ENCODE measurements at regions not wholly inside any gene's neighbourhood (a gene's known extent, or its start where the extent isn't known, plus 50 kb on each side); places are given as distances from the start of the nearest gene placed in this dataset.

- H3F3A ChIP-seq (ENCODE audit: insufficient read depth, low read length) = no peaks in the 10 kb centered on the region
- H2AFZ ChIP-seq (ENCODE audit: low read length) = no peak overlapping the region
- no peaks in the 10 kb centered on the region for H3K27me3 ChIP-seq (replicated peaks; ENCODE audit: insufficient read depth, low read length)
- TF ChIP-seq EZH2phosphoT487 (IDR thresholded peaks at IDR 0.05; ENCODE audit: low read length) (no peak), EZH2 (optimal IDR thresholded peaks at IDR 0.05; ENCODE audit: low read depth, low read length) (no peak), CTCF (IDR thresholded peaks at IDR 0.05; ENCODE audit: low read length) (no peak)
- H3K27ac ChIP-seq (ENCODE audit: low read length) = no peak overlapping the region
- H3K4me1 ChIP-seq (ENCODE audit: low read length) = no peaks in the 10 kb centered on the region
- H3K36me3 ChIP-seq (replicated peaks; ENCODE audit: insufficient read depth, low read length) = no peaks in the 10 kb centered on the region
- H3K4me3 ChIP-seq (ENCODE audit: low read length) = no peak overlapping the region
- no peaks in the 10 kb centered on the region for H4K20me1 ChIP-seq (ENCODE audit: insufficient read depth, low read length)
- H3K9me2 ChIP-seq (replicated peaks; ENCODE audit: insufficient read depth, low read length) = no peaks in the 10 kb centered on the region
- H3K4me2 ChIP-seq (ENCODE audit: low read depth, low read length) = no peak overlapping the region
- no peak for DNase-seq
- H3K9ac ChIP-seq (ENCODE audit: low read length) = no peak overlapping the region
- H3K79me2 ChIP-seq (ENCODE audit: low read length) = no peaks in the 10 kb centered on the region
- H3K9me3 ChIP-seq (replicated peaks; ENCODE audit: insufficient read depth, low read length) = no peaks in the 10 kb centered on the region
Observed at GRCh38 chr22:48719978-48720661, 1107.6 kb downstream of the BRD1 start.

- TF ChIP-seq CTCF (IDR thresholded peaks at IDR 0.05; ENCODE audit: low read length) = no peak
- no peak for TF ChIP-seq EZH2phosphoT487 (IDR thresholded peaks at IDR 0.05; ENCODE audit: low read length)
- TF ChIP-seq EZH2 (optimal IDR thresholded peaks at IDR 0.05; ENCODE audit: low read depth, low read length) = no peak
- Histone ChIP-seq H4K20me1 (ENCODE audit: insufficient read depth, low read length) (no peaks in the 10 kb centered on the region), H3K4me3 (ENCODE audit: low read length) (no peak overlapping the region), H3K4me2 (ENCODE audit: low read depth, low read length) (no peak overlapping the region), H2AFZ (ENCODE audit: low read length) (no peak overlapping the region), H3K27ac (ENCODE audit: low read length) (no peak overlapping the region), H3K9me2 (replicated peaks; ENCODE audit: insufficient read depth, low read length) (no peaks in the 10 kb centered on the region), H3K4me1 (ENCODE audit: low read length) (no peaks in the 10 kb centered on the region), H3K9ac (ENCODE audit: low read length) (no peak overlapping the region), H3K36me3 (replicated peaks; ENCODE audit: insufficient read depth, low read length) (no peaks in the 10 kb centered on the region), H3F3A (ENCODE audit: insufficient read depth, low read length) (no peaks in the 10 kb centered on the region), H3K9me3 (replicated peaks; ENCODE audit: insufficient read depth, low read length) (no peaks in the 10 kb centered on the region), H3K79me2 (ENCODE audit: low read length) (no peaks in the 10 kb centered on the region), H3K27me3 (replicated peaks; ENCODE audit: insufficient read depth, low read length) (no peaks in the 10 kb centered on the region)
- no peak for DNase-seq
Observed at GRCh38 chr22:48718818-48719500, 1108.7 kb downstream of the BRD1 start.

GRCh38 chr22:48717883-48718817 lies 1109.5 kb downstream of the BRD1 start:
- no peak overlapping the region for H3K4me2 ChIP-seq (ENCODE audit: low read depth, low read length)

More at GRCh38 chr22:48717883-48718817, 1109.5 kb downstream of the BRD1 start:
- Histone ChIP-seq H3K79me2 (ENCODE audit: low read length) (no peaks in the 10 kb centered on the region), H3F3A (ENCODE audit: insufficient read depth, low read length) (no peaks in the 10 kb centered on the region), H3K4me3 (ENCODE audit: low read length) (no peak overlapping the region), H3K9ac (ENCODE audit: low read length) (no peak overlapping the region), H3K9me3 (replicated peaks; ENCODE audit: insufficient read depth, low read length) (no peaks in the 10 kb centered on the region), H2AFZ (ENCODE audit: low read length) (no peak overlapping the region), H4K20me1 (ENCODE audit: insufficient read depth, low read length) (no peaks in the 10 kb centered on the region), H3K9me2 (replicated peaks; ENCODE audit: insufficient read depth, low read length) (no peaks in the 10 kb centered on the region), H3K4me1 (ENCODE audit: low read length) (no peaks in the 10 kb centered on the region), H3K27ac (ENCODE audit: low read length) (no peak overlapping the region), H3K36me3 (replicated peaks; ENCODE audit: insufficient read depth, low read length) (no peaks in the 10 kb centered on the region), H3K27me3 (replicated peaks; ENCODE audit: insufficient read depth, low read length) (no peaks in the 10 kb centered on the region)
- TF ChIP-seq EZH2 (optimal IDR thresholded peaks at IDR 0.05; ENCODE audit: low read depth, low read length) = no peak
- no peak for TF ChIP-seq CTCF (IDR thresholded peaks at IDR 0.05; ENCODE audit: low read length)
- TF ChIP-seq EZH2phosphoT487 (IDR thresholded peaks at IDR 0.05; ENCODE audit: low read length) = no peak
- no peak for DNase-seq

Measured in MM.1S (cell line).